HG02642 (cell line): ENCODE measurements at regions not wholly inside any gene's neighbourhood (a gene's known extent, or its start where the extent isn't known, plus 50 kb on each side); places are given as distances from the start of the nearest gene placed in this dataset.

Source experiments
- ATAC-seq: cut with Tn5 transposase; IDR thresholded peaks from one replicate; pipeline ENCODE4 v1.9.1; 2021; ENCODE audit warnings: mild to moderate bottlenecking; ENCODE audit not compliant: unreplicated experiment, poor library complexity

DNA sequence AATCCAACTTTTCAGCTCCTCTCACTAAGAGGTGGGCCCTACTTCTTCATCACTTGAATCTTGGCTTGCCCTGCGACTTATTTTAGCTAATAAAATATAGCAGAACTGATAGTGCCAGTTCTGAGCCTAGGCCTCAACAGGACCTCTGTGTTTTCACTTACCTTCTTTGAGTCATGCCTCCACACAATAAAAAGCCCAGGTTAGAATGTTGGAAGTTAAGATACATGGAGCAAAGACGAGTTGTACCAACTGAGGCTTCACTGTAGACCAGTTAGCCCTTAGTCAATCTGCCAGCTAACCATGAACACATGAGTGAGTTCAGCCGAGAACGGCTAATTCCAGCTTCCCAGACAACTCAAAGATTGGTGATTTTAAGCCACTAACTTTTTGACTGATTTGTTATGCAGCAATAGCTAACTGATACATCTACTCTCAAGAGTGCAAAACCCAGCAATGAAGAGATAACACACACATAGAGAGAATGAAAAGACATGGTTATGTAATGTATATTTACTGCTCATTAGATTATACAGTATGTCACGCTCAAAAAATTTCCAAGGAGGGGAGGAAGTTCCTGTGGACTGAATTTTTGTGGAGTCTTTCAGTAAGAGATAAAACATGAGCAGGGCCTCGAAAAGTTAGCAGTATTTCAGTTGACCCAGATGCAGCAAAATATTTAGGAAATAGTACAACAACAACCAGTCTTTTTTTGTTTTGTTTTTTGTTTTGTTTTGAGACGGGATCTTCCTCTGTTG, 181.1 kb downstream of the MYCN start:
- ATAC-seq, result no peak

- ATAC-seq, result no peak
These were observed 180.3 kb downstream of the MYCN start for GRCh38 chr2:16120591-16121180.

GRCh38 chr2:16119741-16120140, 179.4 kb downstream of the MYCN start:
- no peak for ATAC-seq

DNA sequence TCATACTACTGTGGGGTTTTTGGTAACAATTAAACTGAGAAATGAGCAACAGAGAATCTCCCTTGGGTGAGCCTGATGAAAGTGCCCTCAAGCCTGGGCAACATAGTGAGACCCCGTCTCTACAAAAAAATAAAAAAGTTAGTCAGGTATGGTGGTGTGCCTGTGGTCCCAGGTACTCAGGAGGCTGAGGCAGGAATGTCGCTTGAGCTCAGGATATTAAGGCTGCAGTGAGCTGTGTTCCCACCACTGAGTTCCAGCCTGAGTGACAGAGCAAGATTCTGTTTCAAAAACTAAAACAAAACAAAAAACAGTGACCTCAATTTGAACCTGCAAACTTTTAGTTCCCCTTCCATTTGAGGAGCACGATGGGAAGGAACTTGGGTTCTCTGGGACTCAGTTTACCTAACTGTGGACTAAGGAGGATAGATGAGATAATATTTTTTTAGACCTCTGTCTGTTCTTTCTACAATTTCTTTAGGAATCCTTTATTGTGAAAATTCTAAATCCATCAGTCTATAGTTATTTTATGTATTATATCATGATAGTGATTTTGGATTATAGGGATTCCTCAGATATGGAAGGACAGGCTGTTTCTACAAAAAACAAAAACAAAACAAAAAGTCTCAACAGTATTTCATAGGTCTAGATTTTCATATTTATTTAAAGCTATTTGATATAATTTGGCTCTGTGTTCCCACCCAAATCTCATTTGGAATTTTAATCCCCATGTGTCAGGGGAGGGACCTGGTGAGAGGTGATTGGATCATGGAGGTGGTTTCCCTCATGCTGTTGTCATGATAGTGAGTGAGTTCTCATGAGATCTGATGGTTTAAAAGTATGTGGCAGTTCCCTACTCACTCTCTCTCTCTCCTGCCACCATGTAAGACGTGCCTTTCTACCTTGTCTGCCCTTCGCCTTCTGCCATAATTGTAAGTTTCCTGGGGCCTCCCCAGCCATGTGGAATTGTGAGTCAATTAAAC, 178.6 kb downstream of the MYCN start:
- no peak for ATAC-seq

- no peak for ATAC-seq
These were observed 177.7 kb downstream of the MYCN start for GRCh38 chr2:16117791-16118610.

DNA sequence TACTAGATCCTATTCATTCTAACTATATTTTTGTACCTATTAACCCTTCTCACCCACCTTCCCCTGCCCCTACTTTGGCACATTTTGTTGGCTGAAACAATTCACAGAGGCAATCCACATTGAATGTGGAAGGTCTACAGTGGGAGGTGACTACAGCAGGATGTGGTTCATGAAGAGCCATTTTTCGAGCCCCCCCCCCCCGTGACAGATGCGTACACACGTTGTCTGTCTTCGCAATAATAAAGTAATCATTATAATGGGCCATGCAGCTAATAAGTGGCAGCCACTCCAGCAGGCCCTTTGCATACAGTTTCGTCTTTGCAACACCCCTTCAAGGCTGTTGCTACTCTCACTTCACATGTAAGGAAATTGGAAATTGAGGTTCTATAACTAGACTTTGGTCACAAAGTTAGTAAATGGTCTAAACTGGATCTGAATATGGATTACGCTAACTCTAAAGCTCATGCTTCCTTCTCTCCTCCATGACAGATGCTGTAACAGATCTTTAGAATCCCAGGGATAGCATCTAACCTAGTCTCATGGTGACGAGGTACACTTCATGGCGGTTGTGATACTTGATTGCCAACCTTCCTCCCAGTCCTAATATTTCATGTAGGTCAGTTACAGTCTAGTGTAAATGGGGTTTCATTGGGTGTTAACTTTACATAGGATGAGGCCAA, 176.8 kb downstream of the MYCN start:
- ATAC-seq, result no peak

GRCh38 chr2:16115881-16116830, 175.8 kb downstream of the MYCN start:
- no peak for ATAC-seq

GRCh38 chr2:16115291-16115690, 174.9 kb downstream of the MYCN start:
- no peak for ATAC-seq

GRCh38 chr2:16114836-16115235, 174.5 kb downstream of the MYCN start:
- ATAC-seq, result no peak

GRCh38 chr2:16114070-16114469, 173.7 kb downstream of the MYCN start:
- no peak for ATAC-seq

- no peak for ATAC-seq
These were observed 173.2 kb downstream of the MYCN start for GRCh38 chr2:16113568-16113967.

GRCh38 chr2:16112972-16113560, 172.7 kb downstream of the MYCN start:
- ATAC-seq, result no peak

DNA sequence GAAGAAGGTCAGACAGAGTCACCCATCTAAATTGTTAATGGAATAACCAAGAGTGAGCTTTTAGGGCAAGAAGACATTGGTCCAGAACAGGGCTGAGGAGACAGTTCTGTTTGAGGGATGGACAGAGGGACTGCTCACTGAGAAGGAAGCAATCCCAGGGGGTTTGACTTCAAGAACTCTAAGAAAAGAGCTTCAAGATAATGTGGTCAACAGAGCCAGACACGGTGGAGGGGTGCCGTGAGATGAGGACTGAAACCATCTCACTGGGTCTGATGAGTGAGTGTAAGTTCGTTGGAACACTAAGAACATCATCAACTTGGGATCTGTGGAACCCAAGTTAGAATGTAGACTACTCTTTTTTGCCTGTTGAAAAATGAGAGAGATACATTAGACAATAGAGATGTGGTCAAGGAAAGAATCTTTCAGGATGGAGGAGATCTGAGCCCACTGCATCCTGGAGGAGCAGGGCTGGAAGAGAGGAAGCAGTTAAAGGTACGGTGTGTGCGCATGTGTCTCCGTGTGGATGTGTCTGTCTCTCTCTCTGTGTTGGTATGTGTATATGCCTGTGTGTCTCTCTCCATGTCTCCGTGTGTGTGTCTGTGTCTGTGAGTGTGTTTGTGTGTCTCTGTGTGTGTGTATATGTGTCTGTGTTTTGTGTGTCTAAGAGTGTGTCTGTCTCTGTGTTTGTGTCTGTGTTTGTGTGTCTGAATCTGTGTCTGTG, 172.1 kb downstream of the MYCN start:
- no peak for ATAC-seq

GRCh38 chr2:16111838-16112210, 171.5 kb downstream of the MYCN start:
- no peak for ATAC-seq

DNA sequence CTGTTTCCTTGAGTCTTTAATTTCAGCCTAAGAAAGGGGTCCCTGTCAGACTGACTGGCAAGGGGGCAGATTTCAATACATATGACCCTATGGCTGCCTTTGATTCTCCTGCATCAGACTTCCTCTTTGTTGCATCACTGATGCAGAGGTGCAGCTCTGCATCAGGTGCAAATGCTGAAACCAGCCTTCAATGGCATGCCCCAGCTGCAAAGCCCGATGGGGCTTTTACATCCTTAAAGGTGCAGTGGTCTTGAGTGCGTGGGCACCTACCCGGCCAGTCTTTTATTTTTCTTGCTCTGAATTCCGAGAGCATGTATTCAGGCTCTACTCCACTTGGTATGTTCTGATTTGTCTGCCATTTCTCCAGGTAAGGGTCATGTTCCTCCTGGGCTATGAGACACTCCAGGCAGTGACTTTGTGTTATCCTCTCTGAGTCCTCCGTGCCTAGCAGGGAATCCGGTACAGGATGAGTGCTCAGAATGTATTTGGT, 169.5 kb downstream of the MYCN start:
- no peak for ATAC-seq

- no peak for ATAC-seq
These were observed 169.0 kb downstream of the MYCN start for GRCh38 chr2:16109368-16109820.

DNA sequence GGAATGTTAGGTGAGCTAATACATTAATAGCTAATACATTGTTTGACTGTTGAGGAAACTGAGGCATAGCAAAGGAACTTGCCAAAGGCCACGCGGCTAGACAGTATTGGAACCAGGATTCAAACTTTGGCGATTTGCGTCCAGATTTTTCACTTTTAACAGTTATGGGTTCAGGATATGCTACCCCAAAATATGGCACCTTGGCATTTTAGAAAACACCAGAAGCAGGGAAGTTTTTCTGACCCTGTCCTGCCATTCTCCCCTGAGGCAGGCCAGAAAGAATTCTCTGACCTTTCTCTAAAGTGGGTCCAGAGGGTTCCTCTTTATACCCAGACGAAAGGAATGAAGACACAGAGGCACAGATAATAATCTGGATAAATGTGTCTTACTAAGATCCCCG, 166.9 kb downstream of the MYCN start:
- ATAC-seq, result no peak
